Stimulated activated CD8-positive, alpha-beta memory T cell treated with anti-CD3 and anti-CD28 coated beads, Interleukin-12 subunit alpha, Interleukin-12 subunit beta, amount 100 ng/mL, for 1 hour (primary cell): ENCODE measurements at regions not wholly inside any gene's neighbourhood (a gene's known extent, or its start where the extent isn't known, plus 50 kb on each side); places are given as distances from the start of the nearest gene placed in this dataset.

ENCODE experiments used
- DNase-seq: peaks from one replicate; pipeline ENCODE4 v3.0.0-alpha.2; 2020; ENCODE audit warnings: low read depth

DNA sequence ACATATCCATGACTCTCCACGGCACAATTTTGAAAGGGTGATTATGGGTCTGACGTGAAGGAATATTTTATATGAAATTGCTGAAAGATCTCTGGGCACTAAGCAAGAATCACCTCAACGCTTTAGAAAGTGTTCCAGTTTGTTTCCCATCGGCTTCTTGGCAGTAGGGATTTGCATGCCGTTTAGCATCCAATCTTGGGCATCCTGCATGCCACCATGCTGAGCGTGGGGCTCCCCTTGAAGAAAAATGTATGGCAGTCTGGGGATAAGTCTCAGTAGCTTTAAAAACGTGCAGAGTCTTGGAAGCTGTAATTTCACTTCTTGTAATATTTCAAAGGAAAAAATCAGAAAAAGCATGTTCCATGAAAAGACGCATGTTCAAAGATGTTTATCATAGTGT lies 151.7 kb downstream of the DMRT2 start:
- no peak for DNase-seq

DNA sequence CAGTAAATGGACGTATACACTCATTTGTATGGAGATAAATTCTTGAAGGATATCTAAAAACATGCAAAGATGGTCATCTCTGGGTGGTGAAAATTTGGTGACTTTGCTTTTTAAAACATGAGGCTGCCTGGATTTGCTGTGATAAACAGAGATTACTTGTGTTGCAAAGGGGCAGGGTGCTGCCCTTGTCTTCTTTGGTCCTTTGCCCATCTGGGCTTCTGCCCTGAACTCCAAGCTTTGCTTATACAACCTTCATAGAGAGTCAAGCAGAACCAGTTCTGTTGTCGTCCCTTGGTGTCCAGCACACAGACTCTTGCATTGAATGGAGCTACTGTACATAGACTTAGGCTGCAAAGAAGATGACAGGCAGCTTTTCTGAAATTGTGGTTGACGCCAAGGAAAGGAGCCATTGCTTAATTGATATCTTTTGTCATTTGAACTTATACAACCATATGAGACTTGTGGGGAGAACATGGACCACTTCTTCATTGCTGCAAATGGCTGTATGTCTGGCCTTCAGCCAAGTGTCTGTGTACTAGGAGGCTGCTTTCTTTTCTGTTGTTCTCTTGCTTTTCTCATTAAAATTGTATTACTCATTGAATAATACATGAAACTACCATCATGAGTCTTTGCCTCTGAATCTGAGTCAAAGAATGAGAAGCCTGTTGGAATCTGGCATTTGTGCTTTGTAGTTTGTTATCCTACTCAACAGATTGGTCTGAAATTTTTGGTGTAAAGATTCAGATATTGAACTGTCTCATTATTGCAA lies 152.5 kb downstream of the DMRT2 start:
- DNase-seq = no peak

DNA sequence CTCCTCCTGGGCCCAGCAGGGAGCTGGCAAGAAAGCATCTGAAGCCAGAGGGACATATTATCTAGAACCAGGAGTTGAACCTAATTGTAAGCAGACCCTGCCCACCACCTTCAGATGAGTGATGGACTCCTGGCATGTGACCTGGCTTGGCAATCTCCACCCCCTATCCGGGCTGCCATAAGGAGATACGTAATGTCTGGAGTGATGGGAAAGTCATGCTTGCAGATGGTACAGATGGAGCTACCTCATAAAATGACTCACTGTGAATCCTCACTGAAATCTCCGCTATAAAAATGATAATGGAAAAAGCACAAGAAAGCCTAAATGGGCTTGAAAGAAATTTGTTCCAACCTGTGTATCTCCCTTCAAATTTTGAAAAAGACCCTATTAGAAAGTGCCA lies 157.5 kb downstream of the DMRT2 start:
- DNase-seq = no peak

DNA sequence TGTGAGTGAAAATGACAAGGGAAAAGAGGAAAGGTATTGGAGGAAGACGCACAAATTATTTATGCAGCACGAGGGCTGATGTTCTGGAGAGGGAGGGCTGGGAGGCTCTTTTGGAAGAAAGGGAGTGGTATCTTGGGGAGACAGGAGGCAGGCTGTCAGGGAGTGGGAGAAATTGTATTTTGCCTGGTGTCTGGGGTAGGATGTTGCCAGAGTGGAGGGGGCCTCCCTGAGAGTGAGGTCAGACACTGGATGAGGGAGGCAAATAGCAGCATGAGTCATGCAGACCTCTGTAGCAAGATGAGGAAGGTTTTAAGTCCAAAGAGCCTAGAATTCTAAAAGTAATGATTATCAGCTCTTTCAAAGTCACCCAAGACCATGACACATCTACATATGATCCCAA lies 158.0 kb downstream of the DMRT2 start:
- DNase-seq = no peak

DNA sequence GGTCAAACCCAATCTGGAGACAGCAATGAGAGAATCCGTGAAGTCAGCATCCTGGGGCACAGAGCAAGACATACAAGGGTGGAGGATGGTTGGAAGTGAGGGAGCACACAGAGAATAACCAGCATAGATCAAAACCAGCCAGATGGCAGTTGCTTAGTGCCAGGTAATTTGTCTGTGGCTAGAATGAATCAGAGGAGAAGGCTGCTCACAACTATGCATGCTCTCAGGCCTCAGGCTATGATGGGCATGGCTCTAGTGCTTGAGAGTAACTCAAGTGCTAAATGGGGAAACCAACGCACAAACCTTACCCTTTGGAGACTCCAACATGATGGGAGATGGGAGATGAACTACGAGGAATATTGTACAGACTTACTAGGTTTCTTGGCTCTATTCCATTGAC lies 160.8 kb downstream of the DMRT2 start:
- DNase-seq = no peak

DNA sequence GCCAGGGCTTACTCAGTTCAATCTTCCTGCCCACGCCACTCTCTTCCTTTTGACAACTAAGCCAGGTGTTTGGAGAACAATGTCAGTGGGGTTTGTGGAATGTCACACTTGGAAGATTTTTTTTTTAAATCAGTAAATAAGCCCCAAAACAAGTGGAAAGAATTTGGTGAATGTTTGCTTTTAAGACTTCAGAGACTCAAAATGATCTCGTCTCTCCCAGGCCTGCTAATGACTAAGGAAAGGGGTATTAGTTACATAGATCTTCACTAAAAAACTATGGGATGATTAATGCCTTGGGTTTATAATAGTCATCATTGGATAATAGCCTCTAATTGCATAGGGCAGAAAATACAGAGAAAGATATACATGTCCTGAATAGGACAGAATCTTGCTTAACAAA lies 166.4 kb downstream of the DMRT2 start:
- no peak for DNase-seq

DNA sequence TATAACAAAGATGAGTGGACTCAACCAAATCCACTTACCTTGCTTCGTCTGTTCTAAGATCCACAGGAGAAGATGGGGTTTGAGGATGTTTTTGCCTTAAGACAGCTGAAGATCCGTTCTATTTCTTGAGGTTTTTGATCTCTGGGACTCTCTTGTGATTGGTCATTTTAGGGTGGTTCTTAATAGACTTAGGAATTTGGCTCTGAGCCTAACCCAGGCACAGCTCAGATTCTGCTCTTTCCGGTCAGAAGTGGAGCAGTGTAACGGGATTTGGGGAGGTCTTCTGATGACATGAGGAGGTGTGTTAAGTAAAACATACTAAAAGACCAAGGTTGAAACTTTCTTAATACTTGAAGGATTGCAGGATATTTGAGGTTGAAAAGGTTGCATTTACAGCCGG lies 166.9 kb downstream of the DMRT2 start:
- DNase-seq = no peak

DNA sequence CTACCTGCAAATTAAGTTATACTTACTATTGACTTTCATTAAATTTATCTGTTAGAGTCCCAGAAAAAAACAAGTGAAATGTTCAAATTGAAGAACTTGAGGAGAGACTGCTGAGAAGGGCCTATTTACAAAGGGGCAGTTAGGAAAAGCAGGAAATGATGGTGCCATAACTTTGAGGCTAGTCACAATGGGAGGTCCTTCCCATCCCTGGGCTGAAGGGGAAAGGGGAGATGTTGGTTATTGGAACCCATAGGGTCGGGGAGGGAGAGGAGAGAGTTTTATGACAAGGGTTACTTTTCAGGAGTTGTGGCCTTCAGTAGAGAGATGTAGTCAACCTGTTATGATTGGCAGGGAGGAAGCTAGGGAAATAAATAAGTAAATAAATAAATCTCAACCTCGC lies 169.1 kb downstream of the DMRT2 start:
- DNase-seq = no peak

DNA sequence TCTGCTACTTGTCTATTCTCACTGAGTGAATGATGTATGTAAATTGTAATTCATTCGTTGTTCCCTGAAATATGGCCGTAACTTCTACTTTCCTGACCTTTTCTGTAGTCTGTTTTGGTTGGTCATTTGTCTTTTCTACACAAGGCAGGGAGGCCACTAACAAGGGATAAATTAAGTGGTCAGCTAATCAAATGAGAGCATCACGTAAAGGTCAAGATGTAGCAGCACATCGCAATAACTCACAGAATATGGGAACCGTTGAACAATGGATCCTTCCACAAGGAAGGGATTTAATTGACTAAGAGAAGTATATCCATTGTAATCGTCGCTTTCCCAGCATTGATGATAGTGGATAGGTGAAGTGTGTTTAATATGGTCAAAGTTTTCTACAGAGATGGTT lies 171.1 kb downstream of the DMRT2 start:
- no peak for DNase-seq

DNA sequence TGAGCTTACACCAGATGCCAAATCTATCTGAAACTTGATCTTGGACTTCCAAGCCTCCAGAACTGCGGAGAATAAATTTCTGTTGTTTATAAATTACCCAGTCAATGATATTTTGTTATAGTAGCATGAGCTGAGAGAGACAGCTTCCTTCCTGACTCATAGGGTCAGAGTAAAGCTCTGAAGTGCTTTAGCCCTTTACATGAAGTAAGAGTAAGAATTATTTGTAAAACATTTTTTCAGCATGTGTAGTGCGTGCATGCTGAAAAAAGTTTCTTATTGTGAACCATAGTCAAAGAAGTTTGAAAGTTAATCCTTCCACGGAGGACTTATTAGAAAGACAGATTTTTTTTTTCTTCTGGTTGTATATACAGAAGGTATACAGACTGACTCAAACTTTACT lies 172.4 kb downstream of the DMRT2 start:
- no peak for DNase-seq

DNA sequence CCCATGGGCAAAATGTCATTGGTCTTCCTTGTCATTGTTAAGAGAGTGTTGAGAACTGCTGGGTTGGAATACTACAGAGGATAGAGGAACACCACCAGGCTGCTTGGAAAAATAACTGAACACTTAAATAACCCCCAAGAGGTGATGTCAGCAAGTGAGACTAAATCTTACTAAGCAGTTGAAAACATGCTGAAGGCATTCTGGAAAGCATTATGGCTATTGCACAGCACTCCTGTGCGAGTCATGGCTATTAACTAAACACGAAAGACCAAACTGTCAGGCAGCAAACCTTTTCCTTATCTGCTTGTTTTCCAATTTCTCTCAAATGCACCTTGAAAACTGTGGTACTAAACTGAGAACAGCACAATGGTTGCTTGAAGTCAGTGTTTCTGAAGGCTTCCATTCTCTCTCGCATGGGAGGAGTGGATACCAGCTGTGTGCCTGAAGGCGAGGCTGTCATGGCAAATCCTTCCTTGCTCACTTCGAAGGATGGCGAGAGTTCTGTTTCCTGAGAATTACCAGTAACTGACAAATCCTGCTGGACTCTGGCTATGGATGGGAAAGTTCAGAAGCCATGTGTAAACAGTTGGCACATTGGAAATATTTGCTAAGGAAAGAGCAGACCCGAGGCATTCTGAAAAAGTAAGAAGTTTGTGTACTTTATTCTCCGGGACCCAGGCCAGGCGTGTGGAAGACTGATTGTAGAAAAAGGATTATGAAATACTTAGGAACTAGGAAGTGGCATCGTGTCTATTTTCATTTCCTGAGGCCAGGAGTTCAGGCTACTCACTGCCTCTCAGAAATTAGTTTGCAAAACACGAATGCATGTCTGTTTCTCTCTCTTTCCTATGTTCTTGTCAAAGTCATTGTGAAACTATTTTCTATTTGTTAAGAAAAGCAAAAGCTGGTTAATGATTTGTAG lies 182.1 kb downstream of the DMRT2 start:
- DNase-seq = no peak

DNA sequence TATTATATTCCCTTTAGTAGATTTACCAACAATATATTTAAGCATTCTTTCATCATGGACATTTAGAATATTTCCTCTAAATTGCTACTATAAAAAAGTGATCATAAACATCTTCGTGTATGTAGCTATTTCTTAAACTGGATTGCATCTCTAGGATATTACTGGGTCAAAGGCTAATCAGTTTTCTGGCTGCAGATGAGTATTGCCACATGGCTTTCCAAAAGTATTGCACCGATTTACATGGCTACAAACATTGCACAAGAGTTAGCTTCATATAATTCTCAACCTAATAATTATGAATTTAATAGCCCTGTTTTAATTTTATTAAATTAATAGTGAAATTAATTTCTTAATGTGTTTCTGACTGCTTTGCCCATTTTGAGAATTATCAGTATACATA lies 183.4 kb downstream of the DMRT2 start:
- DNase-seq = no peak

DNA sequence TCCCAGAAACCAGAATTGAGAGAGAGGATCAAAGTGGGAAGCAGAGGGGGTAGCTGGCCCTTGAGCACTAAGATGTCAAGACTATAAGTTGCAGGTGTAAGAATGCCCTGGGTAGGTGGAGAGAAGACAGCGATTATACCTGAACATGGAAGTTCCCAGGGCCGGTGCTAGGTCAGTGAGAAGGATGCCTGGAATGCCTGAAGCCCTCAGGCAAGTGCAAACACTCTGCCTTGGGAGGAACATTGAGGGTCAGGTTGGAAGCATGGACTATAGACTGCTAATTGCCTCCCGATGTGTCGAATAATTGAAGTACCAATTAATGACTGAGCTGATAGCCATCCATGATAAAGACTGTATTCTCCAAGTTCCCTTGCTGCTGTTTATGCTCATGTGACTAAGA lies 185.5 kb downstream of the DMRT2 start:
- no peak for DNase-seq

DNA sequence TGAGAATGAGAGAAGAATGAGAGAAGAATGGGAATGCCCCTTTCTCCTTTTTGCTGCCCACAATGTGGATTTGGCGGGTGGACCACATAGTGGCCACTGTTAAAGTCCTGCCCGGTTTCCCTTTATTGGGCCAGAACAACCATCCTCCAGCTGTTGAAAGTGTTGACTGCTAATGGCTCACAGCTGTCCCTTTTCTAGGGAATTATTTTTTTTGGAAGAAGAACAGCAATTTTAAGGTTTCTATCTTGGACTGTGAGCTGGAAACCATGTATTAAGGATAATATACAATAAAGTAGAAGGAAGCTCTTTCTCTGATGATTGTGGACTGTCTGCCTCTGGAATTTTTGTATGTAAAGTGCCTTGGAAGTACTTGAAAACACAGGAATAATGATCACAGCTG lies 185.9 kb downstream of the DMRT2 start:
- no peak for DNase-seq

DNA sequence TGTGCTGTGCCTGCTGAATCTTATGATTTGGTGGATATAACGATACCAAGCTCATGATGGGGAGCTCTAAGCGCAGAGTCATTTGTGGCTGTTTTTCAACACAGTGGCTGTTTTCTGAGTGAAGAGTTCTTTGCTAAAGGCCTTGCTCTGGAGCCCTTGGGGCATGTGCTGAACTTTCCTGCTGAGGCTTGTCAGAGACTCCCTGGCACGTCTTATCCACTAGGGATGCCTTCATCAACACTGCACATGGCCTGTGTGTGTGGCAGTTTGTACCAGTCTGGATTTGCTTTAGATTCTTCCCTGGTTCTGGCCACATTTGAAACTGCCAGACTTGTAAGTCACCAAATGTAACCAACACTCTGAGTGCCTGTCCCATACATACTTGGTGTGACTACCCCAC lies 188.2 kb downstream of the DMRT2 start:
- no peak for DNase-seq

DNA sequence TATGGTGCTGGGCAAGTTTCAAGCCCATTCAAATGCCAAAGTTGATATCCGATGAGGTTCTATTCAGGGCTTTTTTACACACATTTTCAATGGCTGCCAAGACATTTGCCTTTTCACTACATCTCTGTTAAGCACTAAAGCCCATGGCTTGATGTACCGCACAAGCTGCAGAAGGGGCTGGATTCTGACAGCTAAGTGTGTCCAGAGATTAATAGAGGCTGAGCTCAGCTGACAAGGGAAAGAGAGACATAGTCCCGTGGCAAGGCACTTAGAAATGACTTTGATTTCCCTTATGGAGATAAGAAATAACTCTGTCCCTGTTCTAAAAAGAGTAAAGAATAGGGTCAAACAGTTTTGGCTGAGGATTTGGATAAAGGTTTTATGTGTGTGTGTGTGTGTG lies 198.6 kb downstream of the DMRT2 start:
- DNase-seq = no peak

DNA sequence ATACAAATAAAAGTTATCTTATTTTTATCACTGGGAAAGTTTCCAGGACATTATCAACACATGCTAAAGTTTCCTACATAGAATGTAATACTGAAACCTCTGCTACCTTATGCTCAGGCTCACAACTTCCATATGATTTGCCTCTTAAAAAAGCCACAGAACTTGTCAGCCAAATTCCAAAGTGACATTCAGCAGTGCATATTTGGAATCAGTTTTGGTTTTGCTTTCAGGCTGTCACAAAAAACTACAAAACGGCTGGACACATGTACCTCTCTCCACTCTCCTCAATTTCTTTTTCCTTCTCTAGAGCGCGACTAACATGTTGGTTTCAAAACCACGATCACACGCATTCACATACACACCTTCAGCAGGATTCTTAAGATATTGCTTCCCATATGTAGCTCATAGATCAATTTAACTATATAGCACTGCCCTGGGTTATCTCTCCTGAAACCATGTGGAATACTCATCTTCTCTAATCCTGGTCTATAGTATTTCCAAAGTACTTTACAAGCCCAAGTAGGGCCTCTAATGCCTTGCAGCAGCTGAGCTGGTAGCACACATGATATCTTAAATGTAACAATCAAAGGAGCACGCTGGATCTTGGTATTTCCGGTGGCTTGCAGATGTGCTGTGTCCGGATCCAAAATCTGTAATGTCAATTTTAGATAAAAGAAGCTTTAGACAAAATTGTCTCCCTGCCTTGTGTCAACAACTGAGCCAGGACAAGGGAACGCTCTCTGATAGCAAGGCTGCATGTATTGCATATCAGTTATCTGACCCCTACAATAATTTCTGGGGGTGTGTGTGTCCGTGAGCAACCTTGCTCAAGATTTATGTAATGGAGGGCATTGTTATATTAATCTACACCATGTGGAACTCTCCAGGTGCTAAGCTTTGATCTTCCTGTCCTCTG lies 203.2 kb downstream of the DMRT2 start:
- DNase-seq = no peak

DNA sequence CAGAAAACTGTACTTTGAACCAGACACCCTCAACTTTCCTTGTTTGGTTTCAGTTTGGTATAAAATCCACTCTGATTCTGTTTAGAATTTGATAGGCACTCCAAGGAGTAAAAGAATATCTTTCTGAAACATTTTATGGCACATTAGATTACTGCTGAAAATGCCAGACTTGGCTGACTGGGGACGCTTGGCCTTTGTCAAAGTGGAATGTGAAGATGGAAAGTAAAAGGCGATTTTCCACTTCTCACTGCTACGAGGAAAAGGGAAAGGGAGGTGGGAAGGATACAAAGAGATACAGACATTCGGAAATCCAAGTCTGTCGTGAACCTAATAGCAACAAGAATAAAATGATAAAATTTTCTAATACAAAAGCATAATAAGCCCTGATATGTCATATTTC lies 203.9 kb downstream of the DMRT2 start:
- DNase-seq = no peak

DNA sequence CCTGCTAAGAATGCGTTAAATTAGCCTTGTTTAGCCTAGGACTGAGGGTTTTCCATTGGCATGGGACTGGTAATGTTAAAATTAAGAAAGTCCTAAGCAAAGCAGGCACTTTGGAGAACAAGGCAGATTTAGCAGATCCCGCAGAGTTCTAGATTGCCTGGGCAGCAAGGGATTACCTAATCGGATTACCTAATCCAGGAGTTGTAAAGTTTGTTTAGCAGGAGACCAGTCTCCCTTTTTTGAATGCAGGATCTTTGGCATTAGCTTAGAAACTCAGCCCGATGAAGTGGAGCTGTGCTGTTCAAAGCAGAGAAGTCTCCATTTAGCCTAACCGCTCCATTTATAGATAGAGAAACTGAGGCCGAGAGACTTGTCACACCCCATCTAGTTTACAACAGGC lies 206.0 kb downstream of the DMRT2 start:
- DNase-seq = no peak

DNA sequence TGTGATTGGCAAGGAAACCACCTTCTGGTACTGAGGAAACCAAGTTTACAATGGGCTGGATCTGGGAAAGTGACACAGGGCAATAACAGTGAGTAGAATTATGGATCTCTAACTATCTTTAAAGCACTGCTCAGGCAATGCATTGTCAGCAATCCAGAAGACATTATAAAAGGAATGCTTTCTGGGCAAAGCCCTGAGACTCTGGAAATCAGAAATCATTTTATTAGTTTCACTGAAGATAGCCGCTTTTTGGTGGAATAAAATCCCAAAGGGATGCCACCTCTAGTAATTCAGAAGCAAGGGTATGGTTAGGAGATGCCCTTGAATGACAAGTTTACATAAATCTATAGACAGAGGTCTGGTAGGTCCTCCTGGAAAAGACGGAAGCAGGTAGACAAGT lies 211.1 kb downstream of the DMRT2 start:
- no peak for DNase-seq

DNA sequence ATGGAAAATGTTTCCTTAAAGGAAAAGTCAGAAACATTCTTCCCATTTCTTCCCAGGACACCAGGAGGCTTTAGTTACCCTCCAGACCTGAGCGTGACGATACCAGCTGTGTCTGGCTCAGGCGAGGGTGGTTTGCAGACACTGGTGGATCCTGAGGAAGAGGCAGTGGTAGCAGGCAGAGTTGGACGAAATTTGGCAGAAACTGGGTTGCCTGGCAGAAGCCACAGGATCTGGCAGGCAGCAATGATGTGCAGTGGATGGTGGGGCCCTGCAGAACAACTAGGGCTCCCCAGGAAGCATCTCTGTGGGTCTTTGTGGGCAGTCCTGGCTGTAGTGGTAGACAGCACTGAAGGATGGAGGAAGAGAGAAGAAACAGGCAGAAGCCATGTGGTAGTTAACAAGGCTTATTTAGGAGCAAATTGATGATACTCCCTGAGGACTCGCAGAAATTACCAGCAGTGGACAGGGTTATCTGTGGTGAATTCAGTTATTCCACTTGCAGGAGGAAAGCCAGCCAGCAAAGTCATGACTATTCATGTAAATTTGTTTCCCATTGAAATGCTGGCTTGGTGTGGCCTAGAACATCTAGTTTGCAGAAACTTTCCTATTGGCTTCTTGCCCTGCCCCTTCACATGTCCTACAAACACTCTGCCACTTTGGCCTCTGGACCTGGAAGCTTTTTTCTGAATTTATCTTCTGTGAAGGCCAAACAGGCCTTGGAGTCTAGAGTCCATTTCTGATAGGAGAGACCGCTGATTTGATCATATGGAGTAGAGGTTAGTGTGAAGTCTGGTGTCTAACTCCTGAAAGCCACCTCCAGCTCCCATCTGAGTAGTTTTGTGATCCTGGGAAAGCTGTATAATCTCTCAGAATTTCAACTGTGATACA lies 212.0 kb downstream of the DMRT2 start:
- DNase-seq = no peak
